Gastrocnemius medialis (tissue), 4 donors: ENCODE measurements at regions not wholly inside any gene's neighbourhood (a gene's known extent, or its start where the extent isn't known, plus 50 kb on each side); places are given as distances from the start of the nearest gene placed in this dataset.

ENCODE experiments used
- ATAC-seq, 2 donors: fragments of 150-250 bp; one replicate each; pipeline ENCODE4 v1.9.1; 2016
- DNase-seq, 2 donors: peaks; one replicate each; pipeline ENCODE4 v3.0.0-alpha.2; 2019
- H3K27ac ChIP-seq, 4 donors: fragments of 200-600 bp; sonication (generic); 1 replicate in 1 of 4; 2 replicates in 3 of 4; pipeline ENCODE4 v1.5.1; 2016 to 2018; ENCODE audit warnings: mild to moderate bottlenecking in 2 of 4, moderate library complexity in 1 of 4
- H3K27me3 ChIP-seq, 3 donors: fragments of 200-600 bp; sonication (generic) in 2 of 3; 1 replicate in 1 of 3; 2 replicates in 2 of 3; pipeline versions ENCODE4 v1.5.1 to v1.6.0; 2016 to 2019; ENCODE audit warnings: mild to moderate bottlenecking in 1 of 3, moderate library complexity in 1 of 3
- H3K36me3 ChIP-seq, 2 donors: fragments of 200-600 bp; sonication (generic) in 1 of 2; one replicate each; pipeline ENCODE4 v1.5.1; 2017 to 2018
- H3K4me1 ChIP-seq, 2 donors: fragments of 200-600 bp; sonication (generic) in 1 of 2; one replicate each; pipeline ENCODE4 v1.5.1; 2016 to 2017; ENCODE audit warnings: mild to moderate bottlenecking in 2 of 2
- H3K4me3 ChIP-seq, 4 donors: fragments of 200-600 bp; sonication (generic) in 3 of 4; 1 replicate in 1 of 4; 2 replicates in 3 of 4; pipeline ENCODE4 v1.5.1; 2016 to 2019; ENCODE audit warnings: mild to moderate bottlenecking in 2 of 4
- H3K9me3 ChIP-seq, 3 donors: fragments of 200-600 bp; sonication (generic) in 2 of 3; 1 replicate in 1 of 3; 2 replicates in 2 of 3; pipeline ENCODE4 v1.5.1; 2016 to 2019
- CTCF ChIP-seq, 5 experiments: fragments of 450-650 bp in 3 of 5; fragments of 200-600 bp in 2 of 5; sonication (generic) in 2 of 5; IDR thresholded peaks in 4 of 5; conservative IDR thresholded peaks in 1 of 5; 1 replicate in 4 of 5; 2 replicates in 1 of 5; pipeline ENCODE4 v1.5.1; 2016 to 2019; ENCODE audit warnings: antibody characterized with exemption in 5 of 5, mild to moderate bottlenecking in 3 of 5, moderate library complexity in 3 of 5
- POLR2A ChIP-seq, 2 donors: fragments of 450-650 bp; IDR thresholded peaks; one replicate each; pipeline ENCODE4 v1.6.1; 2017; ENCODE audit warnings: antibody characterized with exemption in 2 of 2, mild to moderate bottlenecking in 2 of 2, moderate library complexity in 2 of 2
- in situ Hi-C, 4 donors: fragments of 200-750 bp; cut with MboI; loops; one replicate each; pipeline versions ENCODE4 v1.15.0 to v1.8.0; 2017; ENCODE audit warnings: low sequenced_read_pairs in 4 of 4
- intact Hi-C: fragments of 100-400 bp; cut with DNase I; formaldehyde crosslinking; loops from one replicate; pipeline ENCODE4 v1.15.1; 2023; ENCODE audit warnings: low total_unique reads

GRCh38 chr2:239626961-239627592 lies 226.3 kb upstream of the HDAC4 start:
- TF ChIP-seq CTCF (IDR thresholded peaks at IDR 0.05 in 4 of 5, conservative IDR thresholded peaks at IDR 0.05 in 1 of 5) (no peak), POLR2A (IDR thresholded peaks at IDR 0.05) (no peak)
- no peak for DNase-seq
- H3K27ac ChIP-seq: no peak overlapping the region
- intact Hi-C loops: no loop called here
- H3K9me3 ChIP-seq: no peaks in the 10 kb centered on the region
- no peak for ATAC-seq
- H3K4me1 ChIP-seq: peaks cover 0 to 10% of the 10 kb centered on the region in 2 donors
- no peak overlapping the region for H3K4me3 ChIP-seq
- in situ Hi-C loops: no loop called here
- no peaks in the 10 kb centered on the region for H3K27me3 ChIP-seq
- no peaks in the 10 kb centered on the region for H3K36me3 ChIP-seq

GRCh38 chr2:239625971-239626734 lies 225.3 kb upstream of the HDAC4 start:
- ATAC-seq: no peak
- no peaks in the 10 kb centered on the region for H3K36me3 ChIP-seq

GRCh38 chr2:239625156-239625845 lies 224.5 kb upstream of the HDAC4 start:
- no peaks in the 10 kb centered on the region for H3K27me3 ChIP-seq
- TF ChIP-seq POLR2A (IDR thresholded peaks at IDR 0.05) (no peak), CTCF (IDR thresholded peaks at IDR 0.05 in 4 of 5, conservative IDR thresholded peaks at IDR 0.05 in 1 of 5) (no peak)
- intact Hi-C loops (no loop called here), in situ Hi-C loops (no loop called here)
- no peak overlapping the region for H3K4me3 ChIP-seq
- ATAC-seq (no peak), DNase-seq (no peak)
- H3K27ac ChIP-seq: no peak overlapping the region
- no peaks in the 10 kb centered on the region for H3K4me1 ChIP-seq
- no peaks in the 10 kb centered on the region for H3K36me3 ChIP-seq
- H3K9me3 ChIP-seq: no peaks in the 10 kb centered on the region

More at GRCh38 chr2:239625971-239626734, 225.3 kb upstream of the HDAC4 start:
- Histone ChIP-seq H3K27me3 (no peaks in the 10 kb centered on the region), H3K4me3 (no peak overlapping the region), H3K4me1 (peaks cover 0 to 4% of the 10 kb centered on the region in 2 donors), H3K9me3 (no peaks in the 10 kb centered on the region), H3K27ac (no peak overlapping the region)
- in situ Hi-C loops: no loop called here
- no peak for TF ChIP-seq CTCF (IDR thresholded peaks at IDR 0.05 in 4 of 5, conservative IDR thresholded peaks at IDR 0.05 in 1 of 5)
- TF ChIP-seq POLR2A (IDR thresholded peaks at IDR 0.05): no peak
- intact Hi-C loops: no loop called here
- DNase-seq: no peak

- in situ Hi-C loops (no loop called here), intact Hi-C loops (no loop called here)
- no peak overlapping the region for H3K27ac ChIP-seq
- ATAC-seq (no peak), DNase-seq (no peak)
- no peaks in the 10 kb centered on the region for H3K4me1 ChIP-seq
- no peaks in the 10 kb centered on the region for H3K36me3 ChIP-seq
- H3K27me3 ChIP-seq: no peaks in the 10 kb centered on the region
- TF ChIP-seq CTCF (IDR thresholded peaks at IDR 0.05 in 4 of 5, conservative IDR thresholded peaks at IDR 0.05 in 1 of 5): no peak
- no peak for TF ChIP-seq POLR2A (IDR thresholded peaks at IDR 0.05)
- H3K9me3 ChIP-seq: peaks cover 0 to 13% (median 0%) of the 10 kb centered on the region in 3 donors
- no peak overlapping the region for H3K4me3 ChIP-seq
Observed at GRCh38 chr2:239621611-239622010, 220.8 kb upstream of the HDAC4 start.
